Vagina (tissue), 2 donors: ENCODE measurements at regions not wholly inside any gene's neighbourhood (a gene's known extent, or its start where the extent isn't known, plus 50 kb on each side); places are given as distances from the start of the nearest gene placed in this dataset.

Experiments
- DNase-seq, 2 donors: peaks; one replicate each; pipeline ENCODE4 v3.0.0-alpha.2; 2017; ENCODE audit errors: extremely low spot score in 2 of 2
- H3K27ac ChIP-seq: fragments of 200-600 bp; sonication (generic); one replicate; pipeline ENCODE4 v1.5.1; 2019
- H3K27me3 ChIP-seq: fragments of 200-600 bp; sonication (generic); one replicate; pipeline ENCODE4 v1.5.1; 2019
- H3K36me3 ChIP-seq, 2 donors: fragments of 200-600 bp; sonication (generic); one replicate each; pipeline ENCODE4 v1.5.1; 2017 to 2019
- H3K4me1 ChIP-seq: fragments of 200-600 bp; sonication (generic); one replicate; pipeline ENCODE4 v1.5.1; 2019
- H3K4me3 ChIP-seq, 2 donors: fragments of 200-600 bp; sonication (generic); 1 replicate in 1 of 2; 2 replicates in 1 of 2; pipeline ENCODE4 v1.5.1; 2016 to 2019
- H3K9me3 ChIP-seq: fragments of 200-600 bp; sonication (generic); one replicate; pipeline ENCODE4 v1.5.1; 2019
- CTCF ChIP-seq, 3 experiments: fragments of 450-650 bp in 2 of 3; fragments of 200-600 bp in 1 of 3; sonication (generic) in 1 of 3; IDR thresholded peaks; one replicate each; pipeline ENCODE4 v1.5.1; 2017 to 2019; ENCODE audit warnings: antibody characterized with exemption in 3 of 3, mild to moderate bottlenecking in 2 of 3, moderate library complexity in 2 of 3
- POLR2A ChIP-seq, 2 donors: fragments of 450-650 bp; IDR thresholded peaks; one replicate each; pipeline ENCODE4 v1.6.1; 2017; ENCODE audit warnings: antibody characterized with exemption in 2 of 2, mild to moderate bottlenecking in 2 of 2, moderate library complexity in 2 of 2
- POLR2AphosphoS5 ChIP-seq, 2 donors: sonication (generic); formaldehyde crosslinking; IDR thresholded peaks; one replicate each; pipeline ENCODE4 v1.9.0; 2017; ENCODE audit warnings: antibody characterized with exemption in 2 of 2, mild to moderate bottlenecking in 2 of 2, low read depth in 1 of 2; ENCODE audit not compliant: insufficient read depth in 1 of 2
- intact Hi-C: fragments of 100-400 bp; cut with DNase I; formaldehyde crosslinking; loops from one replicate; pipeline ENCODE4 v1.15.1; 2023

DNA sequence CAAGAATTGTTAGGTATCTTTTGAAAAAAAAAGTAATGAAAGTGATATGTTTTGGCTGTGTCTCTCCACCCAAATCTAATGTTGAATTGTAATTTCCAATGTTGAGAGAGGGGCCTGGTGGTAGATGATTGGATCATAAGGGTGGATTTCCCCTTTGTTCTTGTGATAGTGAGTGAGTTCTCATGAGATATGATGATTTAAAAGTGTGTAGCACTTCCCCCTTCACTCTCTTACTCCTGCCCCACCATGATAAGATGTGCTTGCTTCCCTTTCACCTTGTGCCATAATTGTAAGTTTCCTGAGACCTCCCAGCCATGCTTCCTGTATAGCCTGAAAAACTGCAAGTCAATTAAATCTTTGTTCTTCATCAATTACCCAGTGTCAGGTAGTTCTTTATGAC lies 70.7 kb downstream of the XCL2 start:
- TF ChIP-seq POLR2A (IDR thresholded peaks at IDR 0.05) (no peak), POLR2AphosphoS5 (IDR thresholded peaks at IDR 0.05; ENCODE audit: insufficient read depth in 1 of 2, low read depth in 1 of 2) (no peak), CTCF (IDR thresholded peaks at IDR 0.05) (no peak)
- H3K36me3 ChIP-seq: no peaks in the 10 kb centered on the region
- H3K27me3 ChIP-seq: no peaks in the 10 kb centered on the region
- no peak overlapping the region for H3K4me3 ChIP-seq
- peaks cover 20% of the 10 kb centered on the region for H3K4me1 ChIP-seq
- no peaks in the 10 kb centered on the region for H3K9me3 ChIP-seq
- intact Hi-C loops: no loop called here
- no peak overlapping the region for H3K27ac ChIP-seq
- DNase-seq: no peak

DNA sequence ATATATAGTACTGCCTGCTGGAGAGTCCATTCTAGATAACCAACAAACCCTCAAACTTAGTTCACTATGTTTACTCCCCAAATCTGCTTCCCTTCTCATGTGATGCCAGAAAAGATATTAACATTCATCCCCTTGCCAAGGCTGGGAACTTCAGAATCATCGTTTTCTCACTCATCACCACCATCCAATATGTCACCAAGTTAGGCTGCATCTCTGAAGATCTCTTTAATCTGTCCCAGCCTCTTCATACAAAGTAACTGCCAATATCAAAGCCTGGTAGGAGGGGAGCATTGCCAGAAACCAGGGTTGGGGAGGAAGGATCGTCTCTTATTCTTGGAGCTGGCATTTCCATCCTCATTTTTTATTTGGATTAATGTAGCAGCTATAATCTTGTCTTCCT lies 71.6 kb downstream of the XCL2 start:
- no peak overlapping the region for H3K4me3 ChIP-seq
- H3K36me3 ChIP-seq: no peaks in the 10 kb centered on the region
- H3K27ac ChIP-seq: no peak overlapping the region
- peaks cover 20% of the 10 kb centered on the region for H3K4me1 ChIP-seq
- no peak for TF ChIP-seq CTCF (IDR thresholded peaks at IDR 0.05)
- TF ChIP-seq POLR2AphosphoS5 (IDR thresholded peaks at IDR 0.05; ENCODE audit: insufficient read depth in 1 of 2, low read depth in 1 of 2): no peak
- no peak for TF ChIP-seq POLR2A (IDR thresholded peaks at IDR 0.05)
- no peaks in the 10 kb centered on the region for H3K27me3 ChIP-seq
- no peaks in the 10 kb centered on the region for H3K9me3 ChIP-seq
- no peak for DNase-seq
- intact Hi-C loops: no loop called here

DNA sequence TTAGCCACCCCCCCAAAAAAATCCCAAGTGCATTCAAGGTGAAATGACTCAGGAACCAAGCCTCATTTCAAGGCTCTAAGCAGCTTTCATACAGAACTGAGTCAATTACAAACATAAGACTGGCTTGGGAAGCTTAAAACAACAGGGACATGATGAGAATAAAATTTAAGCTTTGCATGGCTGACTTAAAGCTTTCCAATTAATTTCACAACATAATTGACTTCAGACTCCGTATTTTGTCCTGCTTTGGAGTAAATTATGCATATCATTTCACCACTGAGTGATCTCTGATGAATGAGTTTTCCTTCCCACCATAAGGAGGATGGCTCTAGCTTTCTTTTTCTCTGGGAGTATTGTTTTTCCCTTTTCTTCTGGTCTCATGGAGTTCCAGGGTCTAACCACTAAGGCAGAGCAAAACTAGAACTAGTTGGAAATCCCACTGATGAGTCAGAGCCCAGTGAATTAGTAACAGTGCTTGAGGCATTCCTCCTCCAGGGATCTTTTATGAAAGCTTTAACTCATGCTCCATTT lies 72.8 kb downstream of the XCL2 start:
- H3K9me3 ChIP-seq: no peaks in the 10 kb centered on the region
- intact Hi-C loops: no loop called here
- no peak overlapping the region for H3K27ac ChIP-seq

DNA sequence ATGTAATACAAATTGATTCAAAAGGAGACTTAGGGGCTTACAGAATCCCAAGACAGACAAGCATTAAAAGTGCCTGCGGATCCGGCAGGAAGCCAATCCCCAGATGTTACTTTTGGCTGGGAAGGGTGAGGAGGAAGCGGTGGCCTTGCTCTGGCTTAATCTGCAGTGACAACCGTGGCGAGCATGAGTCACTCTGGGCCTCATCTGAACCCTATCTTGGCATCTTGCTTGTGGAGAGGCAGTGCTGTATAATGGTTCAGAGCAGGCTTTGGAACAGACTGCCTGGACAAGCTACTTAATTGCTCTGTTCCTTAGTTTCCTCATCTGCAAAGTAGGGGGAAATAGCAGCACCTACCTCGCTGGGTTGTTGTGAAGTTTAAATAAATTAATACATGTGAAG lies 74.1 kb downstream of the XCL2 start:
- H3K36me3 ChIP-seq: no peaks in the 10 kb centered on the region
- no peaks in the 10 kb centered on the region for H3K27me3 ChIP-seq
- peaks cover 20% of the 10 kb centered on the region for H3K4me1 ChIP-seq
- H3K4me3 ChIP-seq: no peak overlapping the region
- TF ChIP-seq POLR2A (IDR thresholded peaks at IDR 0.05) (no peak), CTCF (IDR thresholded peaks at IDR 0.05) (no peak), POLR2AphosphoS5 (IDR thresholded peaks at IDR 0.05; ENCODE audit: insufficient read depth in 1 of 2, low read depth in 1 of 2) (no peak)
- H3K27ac ChIP-seq: no peak overlapping the region
- intact Hi-C loops: no loop called here
- no peak for DNase-seq
- H3K9me3 ChIP-seq: no peaks in the 10 kb centered on the region

More for the DNA sequence above, 72.8 kb downstream of the XCL2 start:
- TF ChIP-seq POLR2AphosphoS5 (IDR thresholded peaks at IDR 0.05; ENCODE audit: insufficient read depth in 1 of 2, low read depth in 1 of 2) (no peak), CTCF (IDR thresholded peaks at IDR 0.05) (no peak), POLR2A (IDR thresholded peaks at IDR 0.05) (no peak)
- no peak overlapping the region for H3K4me3 ChIP-seq
- H3K4me1 ChIP-seq: peaks cover 20% of the 10 kb centered on the region
- DNase-seq: no peak
- H3K27me3 ChIP-seq: no peaks in the 10 kb centered on the region
- no peaks in the 10 kb centered on the region for H3K36me3 ChIP-seq

DNA sequence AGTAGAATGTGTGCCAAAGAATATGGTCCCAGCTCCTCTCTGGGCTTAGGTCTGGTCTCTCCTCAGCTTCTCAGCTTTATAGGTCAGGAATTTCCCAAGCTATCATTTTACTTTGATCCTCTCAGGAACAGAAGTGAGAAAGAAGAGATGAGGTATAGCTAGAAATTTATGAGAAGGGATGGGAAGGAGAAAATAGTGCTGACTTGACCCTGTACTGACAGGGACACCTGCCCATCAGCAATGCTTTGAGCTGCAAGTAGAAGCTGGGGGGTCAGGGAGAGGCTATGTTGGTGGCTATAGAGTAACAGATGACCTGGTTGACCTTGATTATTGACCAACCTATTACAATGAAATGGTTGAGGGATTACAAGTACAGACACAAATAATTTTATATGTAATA lies 75.0 kb downstream of the XCL2 start:
- intact Hi-C loops: no loop called here
- Histone ChIP-seq H3K4me3 (no peak overlapping the region), H3K27me3 (no peaks in the 10 kb centered on the region), H3K4me1 (peaks cover 20% of the 10 kb centered on the region), H3K36me3 (no peaks in the 10 kb centered on the region), H3K27ac (no peak overlapping the region), H3K9me3 (no peaks in the 10 kb centered on the region)
- DNase-seq: no peak
- TF ChIP-seq POLR2A (IDR thresholded peaks at IDR 0.05) (no peak), CTCF (IDR thresholded peaks at IDR 0.05) (no peak)
